ENCODE measurements at regions not wholly inside any gene's neighbourhood (a gene's known extent, or its start where the extent isn't known, plus 50 kb on each side); places are given as distances from the start of the nearest gene placed in this dataset.

- no peak for ATAC-seq (replicated peaks)
- Mint-ChIP-seq H3K4me3 (no peak overlapping the region), H3K9me3 (no peaks in the 10 kb centered on the region), H3K27ac (no peak overlapping the region), H3K27me3 (peaks cover 0 to 3% of the 10 kb centered on the region in 2 donors), H3K4me1 (no peaks in the 10 kb centered on the region), H3K36me3 (no peaks in the 10 kb centered on the region)
- DNase-seq = no peak
Measured at GRCh38 chr3:159607856-159608255, 380.8 kb upstream of the IL12A start.

DNA sequence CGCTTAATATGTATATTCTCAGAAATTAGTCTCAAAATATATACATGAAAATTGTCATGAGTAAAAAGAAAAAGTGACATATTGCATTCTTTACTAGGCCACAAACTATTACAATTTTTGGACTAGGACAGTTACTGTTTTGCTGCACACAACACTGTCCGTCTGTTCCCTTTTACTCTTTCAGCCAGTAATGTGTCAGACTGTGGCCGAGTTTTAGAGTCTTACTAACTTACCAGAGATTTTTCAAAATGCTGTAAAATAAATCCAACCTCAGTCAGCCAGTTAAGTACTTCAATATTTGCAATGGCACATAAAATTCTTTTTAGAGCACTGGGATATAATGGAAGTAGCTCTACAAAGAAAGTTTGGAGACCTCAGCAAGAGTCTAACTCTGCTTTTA lies 380.3 kb upstream of the IL12A start:
- H3K27me3 Mint-ChIP-seq = peaks cover 0 to 3% of the 10 kb centered on the region in 2 donors
- H3K36me3 Mint-ChIP-seq = no peaks in the 10 kb centered on the region
- H3K4me1 Mint-ChIP-seq = no peaks in the 10 kb centered on the region
- ATAC-seq (replicated peaks) = no peak
- H3K27ac Mint-ChIP-seq = no peak overlapping the region
- DNase-seq = no peak
- H3K9me3 Mint-ChIP-seq = no peaks in the 10 kb centered on the region
- H3K4me3 Mint-ChIP-seq = no peak overlapping the region

DNA sequence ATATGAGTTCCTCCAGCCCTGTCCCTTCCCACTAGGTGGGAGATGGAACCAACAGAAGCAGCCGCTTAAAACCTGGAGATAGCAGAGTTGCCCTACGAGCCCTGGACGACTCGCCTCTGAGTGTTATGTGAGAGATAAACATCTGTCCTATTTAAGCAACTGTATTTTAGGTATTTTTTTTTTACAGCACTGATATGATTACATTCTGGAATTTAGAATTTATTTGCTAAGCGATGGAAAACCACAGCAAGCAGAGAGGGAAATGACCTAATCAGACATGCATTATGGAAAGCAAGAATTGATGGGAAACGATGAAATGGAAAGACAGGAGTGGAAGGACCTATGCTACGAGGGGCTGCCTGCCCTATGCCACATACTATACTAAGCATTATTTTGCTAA lies 379.0 kb upstream of the IL12A start:
- peaks cover 0 to 3% of the 10 kb centered on the region in 2 donors for H3K27me3 Mint-ChIP-seq
- H3K36me3 Mint-ChIP-seq = no peaks in the 10 kb centered on the region
- ATAC-seq (replicated peaks) (no peak), DNase-seq (no peak)
- no peaks in the 10 kb centered on the region for H3K4me1 Mint-ChIP-seq
- no peak overlapping the region for H3K27ac Mint-ChIP-seq
- no peak overlapping the region for H3K4me3 Mint-ChIP-seq
- H3K9me3 Mint-ChIP-seq = no peaks in the 10 kb centered on the region

DNA sequence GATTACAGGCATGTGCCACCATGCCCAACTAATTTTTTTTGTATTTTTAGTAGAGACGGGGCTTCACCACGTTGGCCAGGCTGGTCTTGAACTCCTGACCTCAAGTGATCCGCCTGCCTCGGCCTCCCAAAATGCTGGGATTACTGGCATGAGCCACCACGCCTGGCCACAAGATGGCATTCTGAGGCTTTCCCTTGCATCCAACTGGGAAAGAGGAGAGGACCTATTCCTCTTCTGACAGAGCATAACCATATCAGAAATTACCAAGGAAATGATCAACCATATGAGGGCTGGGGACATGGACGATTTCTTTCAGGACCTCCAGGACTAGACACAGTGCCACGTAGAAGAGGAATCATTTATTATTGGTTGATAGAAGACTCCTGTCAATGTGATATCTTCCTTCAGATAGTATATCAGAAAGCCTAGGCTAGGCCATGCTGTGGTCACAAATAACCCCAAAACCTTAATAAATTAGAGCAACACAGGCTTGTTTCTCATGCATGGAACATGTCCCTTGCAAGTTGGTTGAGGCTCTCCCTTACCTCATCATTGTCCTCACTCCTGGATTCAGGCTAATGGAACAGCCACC lies 372.3 kb upstream of the IL12A start:
- Mint-ChIP-seq H3K36me3 (no peaks in the 10 kb centered on the region), H3K27ac (no peak overlapping the region), H3K9me3 (peaks cover 0 to 1% of the 10 kb centered on the region in 2 donors), H3K27me3 (no peaks in the 10 kb centered on the region), H3K4me3 (no peak overlapping the region), H3K4me1 (no peaks in the 10 kb centered on the region)
- no peak for DNase-seq
- ATAC-seq (replicated peaks) = no peak

DNA sequence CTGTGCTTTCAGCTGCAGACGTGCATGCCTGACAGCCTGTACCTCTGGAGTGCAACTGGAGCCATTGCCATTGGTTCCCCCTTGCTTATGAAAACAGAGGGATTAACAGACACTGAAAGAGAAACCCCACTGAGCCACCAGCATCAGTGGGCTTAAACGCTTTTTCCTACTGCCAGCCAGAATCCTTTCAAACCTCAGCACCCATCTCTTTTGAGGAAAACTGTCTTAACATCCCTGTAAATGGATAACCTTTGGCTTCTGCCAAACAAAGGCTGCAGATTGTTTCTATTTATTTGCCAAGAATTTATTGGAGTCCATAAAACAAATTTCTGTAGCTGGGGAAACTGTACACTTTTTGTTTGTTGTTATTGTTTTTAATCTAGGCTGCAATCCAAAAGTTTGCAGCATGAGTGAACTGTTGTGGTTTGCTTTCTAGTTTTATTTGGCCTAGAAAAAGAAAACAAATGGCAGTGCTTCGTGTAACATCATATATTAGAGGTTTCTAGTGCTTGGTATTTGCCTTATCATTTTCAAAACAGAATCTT lies 369.2 kb upstream of the IL12A start:
- no peaks in the 10 kb centered on the region for H3K27me3 Mint-ChIP-seq
- DNase-seq = no peak
- peaks cover 0 to 1% of the 10 kb centered on the region in 2 donors for H3K9me3 Mint-ChIP-seq
- no peak for ATAC-seq (replicated peaks)
- no peaks in the 10 kb centered on the region for H3K36me3 Mint-ChIP-seq
- no peak overlapping the region for H3K27ac Mint-ChIP-seq
- no peaks in the 10 kb centered on the region for H3K4me1 Mint-ChIP-seq
- H3K4me3 Mint-ChIP-seq = no peak overlapping the region

DNA sequence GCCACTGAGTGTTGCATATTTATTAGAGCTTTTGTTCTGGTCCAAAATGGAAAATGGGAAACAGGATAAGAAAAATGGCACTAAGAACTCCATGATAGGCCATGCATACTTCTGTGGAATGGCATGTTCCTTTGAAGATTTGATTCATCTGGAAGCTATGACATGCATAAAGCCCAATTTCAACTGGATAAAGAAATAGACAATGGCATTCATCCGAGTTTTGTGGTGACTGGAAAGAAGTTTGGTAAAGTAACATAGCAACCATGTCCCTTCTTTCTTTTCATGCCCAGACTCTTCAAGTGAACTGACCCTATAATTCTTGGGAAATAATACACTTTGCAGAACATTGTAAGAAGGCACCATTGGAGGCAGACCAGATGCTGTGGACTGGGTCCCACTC lies 368.4 kb upstream of the IL12A start:
- no peaks in the 10 kb centered on the region for H3K27me3 Mint-ChIP-seq
- no peak overlapping the region for H3K4me3 Mint-ChIP-seq
- H3K9me3 Mint-ChIP-seq = peaks cover 0 to 1% of the 10 kb centered on the region in 2 donors
- DNase-seq = no peak
- H3K4me1 Mint-ChIP-seq = no peaks in the 10 kb centered on the region
- no peak for ATAC-seq (replicated peaks)
- no peaks in the 10 kb centered on the region for H3K36me3 Mint-ChIP-seq
- H3K27ac Mint-ChIP-seq = no peak overlapping the region

DNA sequence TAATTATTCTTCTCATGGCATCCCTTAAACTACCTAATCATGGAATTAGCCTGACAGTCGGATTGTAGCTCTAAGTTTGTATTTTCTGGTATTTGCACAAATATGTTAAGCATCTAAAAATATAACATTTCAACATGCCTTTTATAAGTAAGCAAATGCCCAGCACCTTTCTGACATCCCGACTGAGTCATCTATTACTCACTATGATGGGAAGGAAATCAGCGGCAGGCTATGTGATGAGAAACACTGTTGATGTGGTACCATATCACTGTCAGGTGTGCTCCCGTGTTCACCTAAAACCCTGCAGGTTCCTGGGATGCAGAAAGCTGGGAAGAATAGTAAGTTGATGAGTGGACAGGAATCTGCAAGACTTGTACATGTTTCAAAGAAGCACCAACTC lies 367.8 kb upstream of the IL12A start:
- no peak overlapping the region for H3K4me3 Mint-ChIP-seq
- ATAC-seq (replicated peaks) = no peak
- DNase-seq = no peak
- no peak overlapping the region for H3K27ac Mint-ChIP-seq
- H3K9me3 Mint-ChIP-seq = peaks cover 0 to 1% of the 10 kb centered on the region in 2 donors
- no peaks in the 10 kb centered on the region for H3K4me1 Mint-ChIP-seq
- H3K36me3 Mint-ChIP-seq = no peaks in the 10 kb centered on the region
- no peaks in the 10 kb centered on the region for H3K27me3 Mint-ChIP-seq

DNA sequence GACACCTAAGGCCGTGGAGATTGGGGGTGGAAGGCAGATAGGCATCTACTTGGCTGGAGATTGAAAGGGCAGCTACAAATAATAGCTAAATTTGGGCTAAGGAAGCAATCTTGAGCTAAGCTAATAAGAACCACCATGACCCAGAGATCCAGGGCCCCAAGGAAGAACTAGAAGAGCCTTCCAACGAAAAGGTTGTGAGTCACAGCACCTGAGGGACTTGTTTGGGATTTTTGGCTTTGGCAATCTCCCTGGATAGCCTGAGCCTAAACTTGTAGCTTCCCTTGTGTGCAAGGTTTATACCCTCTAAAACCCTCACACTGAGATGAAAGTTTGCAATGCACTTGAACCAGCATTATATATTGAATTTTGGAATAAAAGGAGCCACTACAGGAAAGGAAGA lies 364.0 kb upstream of the IL12A start:
- Mint-ChIP-seq H3K4me3 (no peak overlapping the region), H3K36me3 (no peaks in the 10 kb centered on the region), H3K9me3 (no peaks in the 10 kb centered on the region), H3K4me1 (no peaks in the 10 kb centered on the region), H3K27ac (no peak overlapping the region), H3K27me3 (peaks cover 0 to 6% of the 10 kb centered on the region in 2 donors)
- ATAC-seq (replicated peaks) = no peak
- DNase-seq = no peak

DNA sequence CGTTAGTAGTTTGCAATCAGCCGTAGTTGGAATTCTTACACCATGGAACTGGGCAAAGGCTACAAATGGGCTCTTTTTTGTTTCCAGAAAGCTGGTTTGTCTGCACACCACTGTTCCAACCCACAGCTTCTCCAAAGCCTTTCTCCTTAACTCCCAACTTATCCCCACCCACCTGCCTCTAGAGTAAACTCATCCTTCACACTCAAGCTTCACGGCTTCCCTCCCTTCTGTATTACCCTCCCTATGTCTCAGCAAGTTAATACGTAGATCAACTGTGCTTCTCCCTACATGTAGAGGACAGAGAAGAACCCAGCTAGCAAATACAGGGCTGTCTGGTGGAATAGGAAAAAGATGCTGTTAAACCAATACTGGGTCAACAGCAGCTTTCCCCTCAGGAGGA lies 363.0 kb upstream of the IL12A start:
- Mint-ChIP-seq H3K4me1 (no peaks in the 10 kb centered on the region), H3K27ac (no peak overlapping the region), H3K36me3 (no peaks in the 10 kb centered on the region), H3K4me3 (no peak overlapping the region), H3K27me3 (peaks cover 0 to 6% of the 10 kb centered on the region in 2 donors), H3K9me3 (no peaks in the 10 kb centered on the region)
- DNase-seq (no peak), ATAC-seq (replicated peaks) (no peak)

DNA sequence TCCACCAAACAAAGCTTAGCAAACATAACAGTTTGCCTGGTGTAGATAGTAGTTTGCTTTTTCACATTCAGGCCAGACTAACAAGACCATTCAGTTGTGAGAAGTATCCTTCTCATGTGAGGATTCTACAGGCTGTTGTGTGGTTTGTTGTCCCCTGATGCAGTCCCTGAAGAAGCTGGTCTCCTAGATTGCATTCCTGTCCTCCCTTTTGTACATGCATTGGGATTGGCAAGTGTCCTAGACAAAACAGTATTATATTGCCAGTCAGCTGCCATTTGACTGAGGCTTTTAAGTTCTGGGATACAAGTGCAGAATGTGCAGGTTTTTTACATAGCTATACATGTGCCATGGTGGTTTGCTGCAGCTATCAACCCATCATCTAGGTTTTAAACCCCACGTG lies 362.0 kb upstream of the IL12A start:
- ATAC-seq (replicated peaks) (no peak), DNase-seq (no peak)
- H3K9me3 Mint-ChIP-seq = no peaks in the 10 kb centered on the region
- H3K27me3 Mint-ChIP-seq = peaks cover 0 to 6% of the 10 kb centered on the region in 2 donors
- no peaks in the 10 kb centered on the region for H3K4me1 Mint-ChIP-seq
- no peak overlapping the region for H3K27ac Mint-ChIP-seq
- no peak overlapping the region for H3K4me3 Mint-ChIP-seq
- H3K36me3 Mint-ChIP-seq = no peaks in the 10 kb centered on the region

GRCh38 chr3:159627229-159627628 lies 361.4 kb upstream of the IL12A start:
- H3K9me3 Mint-ChIP-seq = no peaks in the 10 kb centered on the region
- no peak overlapping the region for H3K27ac Mint-ChIP-seq
- no peak overlapping the region for H3K4me3 Mint-ChIP-seq
- DNase-seq (no peak), ATAC-seq (replicated peaks) (no peak)
- no peaks in the 10 kb centered on the region for H3K36me3 Mint-ChIP-seq
- H3K27me3 Mint-ChIP-seq = peaks cover 0 to 6% of the 10 kb centered on the region in 2 donors
- H3K4me1 Mint-ChIP-seq = no peaks in the 10 kb centered on the region

DNA sequence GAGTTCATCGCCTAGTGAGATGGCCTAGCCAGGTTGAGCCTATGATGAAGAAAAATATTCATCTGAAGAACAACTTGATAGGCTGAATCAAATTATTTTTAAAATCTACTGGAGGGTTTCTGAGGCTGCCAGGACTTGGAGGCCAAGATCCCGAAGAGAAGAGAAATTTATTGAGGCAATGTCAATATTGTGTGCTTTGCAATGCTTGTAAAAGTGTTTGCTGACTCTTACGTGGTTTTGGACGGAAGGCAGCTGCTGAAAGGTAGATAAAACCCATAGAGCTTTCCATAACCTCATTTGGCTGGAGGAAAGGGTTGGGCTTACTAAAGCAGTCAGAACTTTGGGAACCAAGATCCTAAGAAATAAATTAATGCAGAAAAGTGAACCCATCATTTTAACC lies 361.0 kb upstream of the IL12A start:
- Mint-ChIP-seq H3K36me3 (no peaks in the 10 kb centered on the region), H3K4me3 (no peak overlapping the region), H3K9me3 (no peaks in the 10 kb centered on the region), H3K4me1 (no peaks in the 10 kb centered on the region), H3K27ac (no peak overlapping the region), H3K27me3 (peaks cover 0 to 6% of the 10 kb centered on the region in 2 donors)
- DNase-seq (no peak), ATAC-seq (replicated peaks) (no peak)

GRCh38 chr3:159629329-159630084 lies 359.1 kb upstream of the IL12A start:
- Mint-ChIP-seq H3K36me3 (no peaks in the 10 kb centered on the region), H3K27me3 (peaks cover 0 to 6% of the 10 kb centered on the region in 2 donors), H3K27ac (no peak overlapping the region), H3K9me3 (no peaks in the 10 kb centered on the region), H3K4me1 (no peaks in the 10 kb centered on the region), H3K4me3 (no peak overlapping the region)
- DNase-seq (no peak), ATAC-seq (replicated peaks) (no peak)

GRCh38 chr3:159631226-159631625 lies 357.4 kb upstream of the IL12A start:
- H3K27ac Mint-ChIP-seq = no peak overlapping the region
- ATAC-seq (replicated peaks) (no peak), DNase-seq (no peak)
- H3K36me3 Mint-ChIP-seq = no peaks in the 10 kb centered on the region
- H3K9me3 Mint-ChIP-seq = no peaks in the 10 kb centered on the region
- H3K27me3 Mint-ChIP-seq = peaks cover 0 to 6% of the 10 kb centered on the region in 2 donors
- H3K4me1 Mint-ChIP-seq = no peaks in the 10 kb centered on the region
- H3K4me3 Mint-ChIP-seq = no peak overlapping the region

DNA sequence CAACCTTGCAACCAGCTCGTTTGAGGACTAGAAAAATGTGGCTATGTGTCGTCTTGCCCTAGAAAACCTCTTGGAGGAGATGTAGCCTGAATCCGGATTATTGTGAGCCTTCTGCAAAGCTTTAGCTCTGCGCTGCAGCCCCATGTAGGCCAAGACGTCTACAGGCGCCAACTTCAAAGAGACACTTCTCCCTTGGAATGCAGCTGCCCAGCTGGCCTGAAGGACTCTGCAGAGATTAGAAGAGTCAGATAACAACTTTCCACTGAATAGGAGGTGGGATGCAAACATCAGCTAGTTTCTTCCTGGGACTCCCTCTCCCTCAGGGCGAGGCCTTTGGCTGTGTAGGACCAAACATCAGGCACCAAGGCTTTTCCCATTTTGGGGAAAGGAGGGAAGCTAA lies 356.5 kb upstream of the IL12A start:
- Mint-ChIP-seq H3K27ac (no peak overlapping the region), H3K4me3 (no peak overlapping the region), H3K4me1 (no peaks in the 10 kb centered on the region), H3K9me3 (no peaks in the 10 kb centered on the region), H3K27me3 (peaks cover 0 to 6% of the 10 kb centered on the region in 2 donors), H3K36me3 (no peaks in the 10 kb centered on the region)
- DNase-seq (no peak), ATAC-seq (replicated peaks) (no peak)

All from stimulated activated naive B cell treated with anti-CD40 and anti-IgM and Interleukin-4, amounts not matched to agents 10 μg/mL and 1 μg/mL and 100 μg/mL, for 72 hours (primary cell).